GM19035 (cell line): ENCODE measurements at regions not wholly inside any gene's neighbourhood (a gene's known extent, or its start where the extent isn't known, plus 50 kb on each side); places are given as distances from the start of the nearest gene placed in this dataset.

Experiments used
- ATAC-seq: cut with Tn5 transposase; IDR thresholded peaks from one replicate; pipeline ENCODE4 v1.9.1; 2021; ENCODE audit not compliant: unreplicated experiment

DNA sequence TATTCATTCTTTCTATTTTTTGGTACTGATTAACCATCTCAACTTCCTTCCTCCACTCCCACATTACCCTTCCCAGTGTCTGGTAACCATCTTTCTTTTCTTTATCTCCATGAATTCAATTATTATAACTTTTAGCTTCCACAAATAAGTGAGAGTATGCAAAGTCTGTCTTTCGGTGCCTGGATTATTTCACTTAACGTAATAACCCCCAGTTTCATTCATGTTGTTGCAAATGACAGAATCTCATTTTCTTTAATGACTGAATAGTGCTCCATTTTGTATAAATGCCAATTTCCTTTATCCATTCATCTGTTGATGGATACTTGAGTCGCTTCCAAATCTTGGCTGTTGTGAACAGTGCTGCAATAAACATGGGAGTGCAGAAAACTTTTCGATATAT is 940.4 kb downstream of the GLUD2 start:
- no peak for ATAC-seq

- ATAC-seq, result no peak
Measured at GRCh38 chrX:122004127-122004526, 956.7 kb downstream of the GLUD2 start.

DNA sequence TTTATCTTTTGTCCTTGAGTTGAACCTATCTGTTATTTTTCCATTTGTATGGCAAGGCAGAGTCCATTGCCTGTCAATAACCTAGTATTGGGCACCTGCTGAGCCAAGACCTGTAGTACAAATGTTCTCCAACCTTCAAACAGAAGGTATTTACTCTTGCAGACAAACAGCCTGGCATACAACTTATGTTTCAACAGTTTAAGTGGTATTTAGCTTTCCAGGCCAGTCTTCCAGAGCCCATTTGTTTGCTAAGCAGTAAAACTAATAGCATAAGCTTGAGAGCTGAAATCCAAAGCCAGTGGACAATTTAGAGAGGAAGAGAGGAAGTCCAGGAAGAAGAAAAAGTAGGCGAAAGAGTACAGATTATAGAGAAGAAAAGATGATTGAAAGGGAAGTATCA is 979.3 kb downstream of the GLUD2 start:
- ATAC-seq, result no peak

DNA sequence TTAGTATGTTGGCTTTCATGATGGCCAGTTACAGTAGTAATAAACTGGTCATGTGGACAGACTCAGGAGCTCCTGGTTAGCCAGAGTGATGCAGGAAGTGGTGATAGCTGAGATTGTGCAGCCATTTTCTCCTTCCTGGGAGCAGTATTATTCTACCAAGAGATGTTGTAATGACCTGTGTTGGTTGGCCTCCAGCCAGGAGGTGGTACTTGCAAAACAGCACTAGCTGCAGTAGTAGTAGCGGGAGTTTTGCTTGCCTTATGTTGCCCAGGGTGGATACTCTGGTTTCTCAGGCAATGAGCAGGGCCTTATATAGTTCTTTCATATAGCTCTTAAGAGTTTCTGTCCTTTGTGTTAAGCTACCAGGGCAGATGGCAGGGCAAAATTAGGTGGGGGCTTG is 998.8 kb downstream of the GLUD2 start:
- ATAC-seq, result no peak

DNA sequence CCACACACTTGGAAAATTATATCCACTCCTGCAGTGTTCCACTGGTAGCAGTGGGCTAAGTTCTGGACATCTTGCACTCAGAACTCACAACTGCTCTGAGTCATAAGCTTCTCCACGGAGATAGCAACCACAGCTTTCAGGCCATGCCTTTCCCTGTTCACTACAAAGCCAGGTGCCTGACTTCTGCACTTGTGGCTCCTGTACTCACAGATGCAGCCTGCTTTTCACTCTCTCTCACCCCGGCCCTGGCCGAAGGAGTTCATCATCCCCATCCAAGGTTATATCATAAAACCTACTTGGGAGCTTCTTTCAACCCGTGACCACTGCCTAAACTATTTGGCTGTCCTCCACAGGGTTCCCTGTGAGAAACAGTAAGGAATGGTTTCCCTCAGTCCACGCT is 999.4 kb downstream of the GLUD2 start:
- ATAC-seq, result no peak

- no peak for ATAC-seq
Measured at GRCh38 chrX:122047261-122047660, 999.9 kb downstream of the GLUD2 start.

DNA sequence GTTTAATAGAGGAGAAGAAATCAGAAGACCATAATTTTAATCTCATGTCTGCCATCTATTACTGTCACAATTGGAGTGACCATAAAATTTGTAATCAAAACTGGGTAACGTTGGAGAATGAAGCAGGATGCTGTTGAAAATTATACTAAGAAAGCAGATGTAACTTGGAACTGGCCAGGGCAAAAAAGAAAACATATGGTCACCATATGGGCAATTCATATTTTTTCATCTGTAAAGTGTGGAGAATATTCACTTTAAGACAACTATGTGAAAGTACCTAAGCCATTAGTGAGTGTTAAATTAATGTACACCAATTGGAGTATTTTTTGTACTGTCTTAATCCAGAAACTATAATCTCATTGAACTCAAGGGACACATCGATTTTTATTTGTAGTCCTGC is 1008.0 kb downstream of the GLUD2 start:
- no peak for ATAC-seq

- ATAC-seq, result no peak
Measured at GRCh38 chrX:122055979-122056715, 1008.7 kb downstream of the GLUD2 start.

DNA sequence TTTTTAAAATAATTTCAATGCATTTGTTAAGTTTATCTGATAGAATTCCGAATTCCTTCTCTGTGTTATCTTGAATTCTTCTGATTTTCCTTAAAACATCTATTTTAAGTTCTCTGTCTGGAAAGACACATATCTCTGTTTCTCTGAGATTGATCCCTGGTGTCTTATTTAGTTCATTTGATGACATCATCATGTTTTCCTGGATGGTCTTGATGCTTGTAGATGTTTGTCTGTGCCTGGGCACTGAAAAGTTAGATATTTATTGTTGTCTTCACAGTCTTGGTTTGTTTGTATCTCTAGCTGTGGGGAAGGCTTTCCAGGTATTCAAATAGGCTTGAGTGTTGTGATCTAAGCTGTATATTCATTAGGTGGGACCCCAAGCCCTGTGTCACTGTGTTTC is 1028.8 kb downstream of the GLUD2 start:
- no peak for ATAC-seq

- ATAC-seq, result no peak
Measured at GRCh38 chrX:122078079-122078478, 1030.7 kb downstream of the GLUD2 start.

DNA sequence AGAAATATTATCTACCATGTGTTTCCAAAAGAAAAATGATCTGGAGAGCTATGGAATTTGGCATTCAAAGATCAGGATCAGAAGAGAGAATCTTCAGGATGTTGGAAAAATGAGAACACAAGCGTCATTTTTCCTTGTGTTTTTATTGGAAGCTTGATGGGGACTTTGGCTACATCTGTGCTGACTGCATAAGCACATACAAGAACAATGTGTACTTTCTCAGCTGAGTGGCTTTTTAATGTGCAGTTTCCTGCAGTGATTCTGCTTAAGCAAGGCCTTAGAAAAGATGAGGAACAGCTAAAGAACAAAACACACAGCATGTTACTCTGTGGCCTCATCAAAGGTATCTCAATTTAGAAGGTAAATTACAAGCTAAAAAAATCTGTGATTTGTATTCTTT is 1039.9 kb downstream of the GLUD2 start:
- no peak for ATAC-seq

GRCh38 chrX:122091571-122091970 is 1044.2 kb downstream of the GLUD2 start:
- ATAC-seq, result no peak

DNA sequence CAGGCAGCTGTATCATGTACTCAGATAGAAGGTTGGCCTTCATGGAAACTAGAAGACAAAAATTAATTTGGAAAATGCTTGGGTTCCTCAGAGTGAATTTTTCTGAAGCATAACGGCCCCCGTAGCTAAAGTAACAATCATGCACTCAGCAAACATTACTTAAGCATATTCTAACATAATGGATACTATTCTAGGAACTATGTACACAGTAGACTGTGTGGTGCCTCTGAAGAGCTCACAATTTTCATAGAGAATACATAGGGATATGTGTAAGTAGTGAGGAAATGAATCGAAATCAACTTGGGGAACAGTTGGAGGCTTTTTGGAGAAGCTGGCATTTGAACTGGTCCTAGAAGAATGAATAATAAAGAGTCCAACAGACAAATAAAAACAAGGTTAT is 1045.0 kb downstream of the GLUD2 start:
- ATAC-seq, result no peak

DNA sequence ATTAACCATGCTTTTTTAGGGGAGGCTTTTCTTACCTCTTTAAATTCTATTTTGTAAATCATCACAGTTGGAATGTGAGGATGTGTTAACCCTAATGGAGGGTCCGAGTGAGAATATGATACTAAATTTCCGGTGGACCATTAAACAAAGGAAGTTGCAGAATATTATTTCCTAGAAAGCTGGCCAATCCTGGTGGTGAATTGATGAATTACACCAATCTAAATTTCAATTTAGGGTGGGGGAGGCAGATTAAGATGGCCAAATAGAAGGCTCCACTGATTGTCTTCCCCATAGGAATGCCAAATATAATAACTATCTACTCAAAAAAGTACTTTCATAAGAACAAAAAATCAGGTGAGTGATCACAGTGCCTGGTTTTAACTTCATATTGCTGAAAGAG is 1045.6 kb downstream of the GLUD2 start:
- no peak for ATAC-seq

GRCh38 chrX:122094611-122095010 is 1047.2 kb downstream of the GLUD2 start:
- ATAC-seq, result no peak

DNA sequence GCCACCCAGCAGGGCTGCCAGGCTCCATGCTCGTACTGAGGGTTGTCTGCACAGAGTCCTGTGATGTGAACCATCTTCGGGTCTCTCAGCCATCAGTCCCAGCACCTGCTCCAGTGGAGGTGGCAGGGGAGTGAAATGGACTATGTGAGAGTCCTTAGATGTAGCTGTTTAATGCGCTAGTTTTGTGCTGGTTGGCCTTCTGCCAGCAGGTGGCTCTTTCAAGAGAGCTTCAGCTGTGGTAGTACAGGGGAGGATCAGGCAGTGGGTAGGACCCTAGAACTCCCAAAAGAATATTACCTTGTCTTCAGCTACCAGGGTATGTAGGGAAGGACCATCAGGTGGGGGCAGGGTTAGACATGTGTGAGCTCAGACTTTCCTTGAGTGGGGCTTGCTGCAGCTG is 1066.0 kb downstream of the GLUD2 start:
- ATAC-seq, result no peak

- no peak for ATAC-seq
Measured at GRCh38 chrX:122113896-122114295, 1066.5 kb downstream of the GLUD2 start.

DNA sequence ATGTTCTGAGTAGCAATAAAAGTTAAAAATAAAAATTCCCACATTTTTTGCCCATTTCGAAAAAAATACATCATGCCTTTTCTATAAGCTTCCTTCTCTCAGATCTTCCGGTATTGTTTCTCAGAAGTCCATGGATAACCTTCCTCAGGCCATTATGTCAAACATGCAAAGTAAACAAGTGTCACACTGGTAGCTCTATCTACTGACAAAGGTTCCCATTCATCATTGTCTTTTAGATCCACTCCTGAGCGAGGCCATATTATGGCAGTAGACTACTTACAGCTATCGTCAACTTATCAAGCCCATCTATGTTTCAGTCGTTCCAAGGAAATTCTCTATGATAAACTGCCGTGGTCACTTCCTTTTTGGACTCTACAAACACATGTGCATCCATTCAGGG is 1068.2 kb downstream of the GLUD2 start:
- ATAC-seq, result no peak

- ATAC-seq, result no peak
Measured at GRCh38 chrX:122119361-122119760, 1064.7 kb upstream of the GRIA3 start.

DNA sequence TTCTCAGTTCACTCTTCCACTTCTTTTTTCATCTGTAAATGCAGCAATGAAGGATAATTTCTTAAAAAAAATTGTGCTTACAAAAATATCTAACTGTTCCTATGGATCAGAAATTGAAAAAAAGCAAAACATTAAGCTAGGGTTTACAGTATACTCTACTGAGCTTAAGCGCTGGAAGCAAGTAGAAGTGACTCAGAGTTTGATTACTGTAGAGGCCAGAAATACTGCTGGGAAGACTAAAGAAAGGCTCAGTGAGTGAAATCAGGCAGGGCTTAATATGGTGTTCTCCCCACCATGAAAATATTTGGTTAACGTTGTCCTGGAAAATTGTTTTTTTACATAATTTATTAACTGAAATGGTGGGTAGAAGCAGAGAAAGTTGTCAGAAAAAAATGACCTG is 1061.8 kb upstream of the GRIA3 start:
- ATAC-seq, result no peak

- no peak for ATAC-seq
Measured at GRCh38 chrX:122133478-122133877, 1050.6 kb upstream of the GRIA3 start.

- no peak for ATAC-seq
Measured at GRCh38 chrX:122134291-122134690, 1049.8 kb upstream of the GRIA3 start.

DNA sequence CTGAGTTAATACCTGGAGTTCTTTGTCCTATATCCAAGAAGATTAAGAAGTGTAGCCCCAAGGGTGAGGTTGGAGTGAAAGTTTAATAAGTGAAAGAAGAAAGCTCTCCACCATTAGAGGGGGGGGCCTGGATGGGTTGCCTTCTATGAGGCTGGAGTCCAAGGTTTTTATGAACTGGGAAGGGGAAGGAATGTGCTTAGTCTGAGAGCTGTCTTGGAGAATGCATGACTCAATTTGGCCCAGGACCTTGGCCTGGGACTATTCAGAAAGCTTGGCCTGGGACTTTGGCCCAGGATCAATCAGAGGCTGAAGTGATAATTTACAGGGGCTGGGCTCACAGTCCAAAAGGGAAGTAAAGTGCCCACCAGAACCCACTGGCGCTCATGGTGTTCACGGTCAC is 1049.0 kb upstream of the GRIA3 start:
- no peak for ATAC-seq
